Gastrocnemius medialis (tissue), 4 donors: ENCODE measurements at regions not wholly inside any gene's neighbourhood (a gene's known extent, or its start where the extent isn't known, plus 50 kb on each side); places are given as distances from the start of the nearest gene placed in this dataset.

Experiments
- POLR2A ChIP-seq, 2 donors: fragments of 450-650 bp; IDR thresholded peaks; one replicate each; pipeline ENCODE4 v1.6.1; 2017; ENCODE audit warnings: antibody characterized with exemption in 2 of 2, mild to moderate bottlenecking in 2 of 2, moderate library complexity in 2 of 2
- TF ChIP-seq, protein P1 (sequence below), 5 experiments: fragments of 450-650 bp in 3 of 5; fragments of 200-600 bp in 2 of 5; sonication (generic) in 2 of 5; IDR thresholded peaks in 4 of 5; conservative IDR thresholded peaks in 1 of 5; 1 replicate in 4 of 5; 2 replicates in 1 of 5; pipeline ENCODE4 v1.5.1; 2016 to 2019; ENCODE audit warnings: antibody characterized with exemption in 5 of 5, mild to moderate bottlenecking in 3 of 5, moderate library complexity in 3 of 5

DNA sequence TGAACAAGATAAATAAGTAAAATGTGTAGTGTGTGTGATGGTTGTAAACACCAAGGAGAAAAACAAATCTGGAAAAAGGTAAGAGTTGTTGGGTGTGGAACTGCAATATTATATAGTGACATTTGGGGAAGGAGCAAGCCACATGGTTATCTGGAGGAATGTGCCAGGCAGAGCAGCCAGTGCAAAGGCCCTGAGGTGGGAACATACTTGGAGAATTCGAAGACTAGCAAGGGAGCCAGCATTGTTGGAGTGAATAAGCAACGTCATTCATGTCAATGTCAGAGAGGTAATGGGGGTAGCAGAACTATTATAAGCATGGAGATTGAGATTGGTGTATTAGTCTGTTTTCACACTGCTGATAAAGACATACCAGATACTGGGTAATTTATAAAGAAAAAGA is 241.5 kb upstream of the LHX5 start:
- no peak for TF ChIP-seq POLR2A (IDR thresholded peaks at IDR 0.05)
- TF ChIP-seq, protein P1, sequence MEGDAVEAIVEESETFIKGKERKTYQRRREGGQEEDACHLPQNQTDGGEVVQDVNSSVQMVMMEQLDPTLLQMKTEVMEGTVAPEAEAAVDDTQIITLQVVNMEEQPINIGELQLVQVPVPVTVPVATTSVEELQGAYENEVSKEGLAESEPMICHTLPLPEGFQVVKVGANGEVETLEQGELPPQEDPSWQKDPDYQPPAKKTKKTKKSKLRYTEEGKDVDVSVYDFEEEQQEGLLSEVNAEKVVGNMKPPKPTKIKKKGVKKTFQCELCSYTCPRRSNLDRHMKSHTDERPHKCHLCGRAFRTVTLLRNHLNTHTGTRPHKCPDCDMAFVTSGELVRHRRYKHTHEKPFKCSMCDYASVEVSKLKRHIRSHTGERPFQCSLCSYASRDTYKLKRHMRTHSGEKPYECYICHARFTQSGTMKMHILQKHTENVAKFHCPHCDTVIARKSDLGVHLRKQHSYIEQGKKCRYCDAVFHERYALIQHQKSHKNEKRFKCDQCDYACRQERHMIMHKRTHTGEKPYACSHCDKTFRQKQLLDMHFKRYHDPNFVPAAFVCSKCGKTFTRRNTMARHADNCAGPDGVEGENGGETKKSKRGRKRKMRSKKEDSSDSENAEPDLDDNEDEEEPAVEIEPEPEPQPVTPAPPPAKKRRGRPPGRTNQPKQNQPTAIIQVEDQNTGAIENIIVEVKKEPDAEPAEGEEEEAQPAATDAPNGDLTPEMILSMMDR (IDR thresholded peaks at IDR 0.05 in 4 of 5, conservative IDR thresholded peaks at IDR 0.05 in 1 of 5) = no peak
